GM20431 (cell line): ENCODE measurements at regions not wholly inside any gene's neighbourhood (a gene's known extent, or its start where the extent isn't known, plus 50 kb on each side); places are given as distances from the start of the nearest gene placed in this dataset.
"Not testable (repeated sequence)": the region's sequence is repeated elsewhere in the genome, so short reads cannot be mapped to it uniquely, and the experiment has no call there.

ENCODE experiments used
- in situ Hi-C: fragments of 300-500 bp; cut with MseI, MboI; formaldehyde crosslinking; loops from one replicate; pipeline ENCODE4 v1.15.0; 2020; ENCODE audit warnings: low sequenced_read_pairs; ENCODE audit not compliant: unreplicated experiment

GRCh38 chr11:115606498-115607220 lies 102.4 kb upstream of the CADM1 start:
- in situ Hi-C loops: no loop called here

- in situ Hi-C loops: no loop called here
Measured at GRCh38 chr11:115605871-115606497, 101.8 kb upstream of the CADM1 start.

- in situ Hi-C loops: not testable (repeated sequence)
Measured at GRCh38 chr11:115605397-115605796, 101.2 kb upstream of the CADM1 start.

- in situ Hi-C loops: no loop called here
Measured at GRCh38 chr11:115599125-115599524, 94.9 kb upstream of the CADM1 start.

GRCh38 chr11:115598257-115598901 lies 94.2 kb upstream of the CADM1 start:
- in situ Hi-C loops: no loop called here

GRCh38 chr11:115591380-115591779 lies 87.2 kb upstream of the CADM1 start:
- in situ Hi-C loops: no loop called here

- in situ Hi-C loops: no loop called here
Measured at GRCh38 chr11:115590254-115590653, 86.0 kb upstream of the CADM1 start.

- in situ Hi-C loops: no loop called here
Measured at GRCh38 chr11:115587718-115588342, 83.6 kb upstream of the CADM1 start.

- in situ Hi-C loops: no loop called here
Measured at GRCh38 chr11:115585361-115586024, 81.3 kb upstream of the CADM1 start.

GRCh38 chr11:115581871-115582639 lies 77.8 kb upstream of the CADM1 start:
- in situ Hi-C loops: no loop called here

GRCh38 chr11:115580927-115581680 lies 76.9 kb upstream of the CADM1 start:
- in situ Hi-C loops: no loop called here

- in situ Hi-C loops: no loop called here
Measured at GRCh38 chr11:115580416-115580815, 76.2 kb upstream of the CADM1 start.

GRCh38 chr11:115579181-115579825 lies 75.1 kb upstream of the CADM1 start:
- in situ Hi-C loops: no loop called here

GRCh38 chr11:115578275-115578674 lies 74.1 kb upstream of the CADM1 start:
- in situ Hi-C loops: no loop called here

GRCh38 chr11:115577701-115578100 lies 73.5 kb upstream of the CADM1 start:
- in situ Hi-C loops: no loop called here

GRCh38 chr11:115576606-115577380 lies 72.6 kb upstream of the CADM1 start:
- in situ Hi-C loops: no loop called here

GRCh38 chr11:115572551-115572950 lies 68.3 kb upstream of the CADM1 start:
- in situ Hi-C loops: no loop called here
